GM13976 (cell line): ENCODE measurements at regions not wholly inside any gene's neighbourhood (a gene's known extent, or its start where the extent isn't known, plus 50 kb on each side); places are given as distances from the start of the nearest gene placed in this dataset.

ENCODE experiments used
- DNase-seq: peaks from one replicate; pipeline ENCODE4 v3.0.0; 2012; ENCODE audit warnings: low spot score
- in situ Hi-C: fragments of 300-500 bp; cut with MboI; formaldehyde crosslinking; loops from one replicate; pipeline ENCODE4 v1.12.0; 2022; ENCODE audit warnings: low sequenced_read_pairs, mixed read lengths, inconsistent platforms; ENCODE audit not compliant: unreplicated experiment
- TF ChIP-seq, protein P1 (sequence below): IDR thresholded peaks from 2 replicates; pipeline ENCODE4 v1.5.1; 2012; ENCODE audit warnings: borderline replicate concordance, mild to moderate bottlenecking; ENCODE audit not compliant: insufficient read depth; ENCODE audit errors: extremely low read depth, missing control alignments, control extremely low read depth

DNA sequence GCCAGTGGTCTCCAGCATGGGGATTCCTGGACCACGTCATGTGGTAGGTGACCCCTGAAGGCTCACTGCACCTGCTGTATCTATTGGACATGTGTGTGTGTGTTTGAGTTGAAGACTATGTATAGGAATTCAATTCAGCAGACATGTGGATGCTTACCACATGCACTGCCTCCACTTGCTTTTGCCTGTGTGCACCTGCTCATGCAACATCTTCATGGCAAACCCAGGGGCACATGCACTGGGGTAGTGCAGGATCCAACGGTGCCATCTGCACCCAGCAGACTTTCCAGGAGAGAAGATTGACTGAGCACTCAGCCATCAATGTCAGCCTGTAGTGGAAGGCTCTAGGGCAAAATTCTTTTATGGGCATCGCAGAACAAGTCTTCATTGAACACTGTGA is 299.4 kb downstream of the CDH26 start:
- in situ Hi-C loops = no loop called here
- TF ChIP-seq, protein P1, sequence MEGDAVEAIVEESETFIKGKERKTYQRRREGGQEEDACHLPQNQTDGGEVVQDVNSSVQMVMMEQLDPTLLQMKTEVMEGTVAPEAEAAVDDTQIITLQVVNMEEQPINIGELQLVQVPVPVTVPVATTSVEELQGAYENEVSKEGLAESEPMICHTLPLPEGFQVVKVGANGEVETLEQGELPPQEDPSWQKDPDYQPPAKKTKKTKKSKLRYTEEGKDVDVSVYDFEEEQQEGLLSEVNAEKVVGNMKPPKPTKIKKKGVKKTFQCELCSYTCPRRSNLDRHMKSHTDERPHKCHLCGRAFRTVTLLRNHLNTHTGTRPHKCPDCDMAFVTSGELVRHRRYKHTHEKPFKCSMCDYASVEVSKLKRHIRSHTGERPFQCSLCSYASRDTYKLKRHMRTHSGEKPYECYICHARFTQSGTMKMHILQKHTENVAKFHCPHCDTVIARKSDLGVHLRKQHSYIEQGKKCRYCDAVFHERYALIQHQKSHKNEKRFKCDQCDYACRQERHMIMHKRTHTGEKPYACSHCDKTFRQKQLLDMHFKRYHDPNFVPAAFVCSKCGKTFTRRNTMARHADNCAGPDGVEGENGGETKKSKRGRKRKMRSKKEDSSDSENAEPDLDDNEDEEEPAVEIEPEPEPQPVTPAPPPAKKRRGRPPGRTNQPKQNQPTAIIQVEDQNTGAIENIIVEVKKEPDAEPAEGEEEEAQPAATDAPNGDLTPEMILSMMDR = no peak
- DNase-seq = no peak

- TF ChIP-seq, protein P1 = no peak
- in situ Hi-C loops = no loop called here
- no peak for DNase-seq
Observed at GRCh38 chr20:60258255-60258863, 300.1 kb downstream of the CDH26 start.

- TF ChIP-seq, protein P1 = no peak
- DNase-seq = no peak
- in situ Hi-C loops = no loop called here
Observed at GRCh38 chr20:60261333-60261732, 303.1 kb downstream of the CDH26 start.

DNA sequence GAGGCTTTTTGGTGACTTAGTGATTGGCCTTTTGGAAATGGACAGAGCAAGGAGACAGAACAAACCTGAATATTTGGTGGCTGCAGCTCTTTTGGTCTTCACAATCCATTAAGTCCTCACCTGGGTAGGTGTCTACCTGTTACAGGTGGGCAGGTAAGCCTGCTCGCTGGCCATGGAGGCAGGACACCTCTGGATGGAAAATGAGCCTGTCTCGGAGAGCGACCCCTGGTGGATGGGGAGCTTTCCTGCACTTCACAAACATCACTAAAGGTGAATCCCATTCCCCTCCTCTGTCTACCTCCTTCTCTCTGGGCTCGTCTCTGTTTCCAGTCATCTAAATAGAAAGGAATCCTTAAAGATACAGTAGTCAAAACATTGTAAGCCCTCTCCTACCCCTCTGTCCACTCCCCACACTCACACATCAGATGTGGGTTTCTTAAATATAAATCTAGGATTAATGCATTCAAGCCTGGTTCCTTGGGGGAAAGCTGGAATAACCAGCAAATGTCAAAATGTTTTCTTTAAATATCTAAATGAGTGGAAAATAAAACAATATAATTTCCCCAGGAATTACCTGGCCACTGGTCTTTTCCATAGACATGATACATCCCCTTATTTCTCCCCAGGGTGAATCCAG is 304.9 kb downstream of the CDH26 start:
- TF ChIP-seq, protein P1 = peak; percentile 65
- in situ Hi-C loops = no loop called here
- DNase-seq = peak; percentile 62

- no peak for DNase-seq
- in situ Hi-C loops = no loop called here
- TF ChIP-seq, protein P1 = no peak
Observed at GRCh38 chr20:60263725-60264709, 305.8 kb downstream of the CDH26 start.

DNA sequence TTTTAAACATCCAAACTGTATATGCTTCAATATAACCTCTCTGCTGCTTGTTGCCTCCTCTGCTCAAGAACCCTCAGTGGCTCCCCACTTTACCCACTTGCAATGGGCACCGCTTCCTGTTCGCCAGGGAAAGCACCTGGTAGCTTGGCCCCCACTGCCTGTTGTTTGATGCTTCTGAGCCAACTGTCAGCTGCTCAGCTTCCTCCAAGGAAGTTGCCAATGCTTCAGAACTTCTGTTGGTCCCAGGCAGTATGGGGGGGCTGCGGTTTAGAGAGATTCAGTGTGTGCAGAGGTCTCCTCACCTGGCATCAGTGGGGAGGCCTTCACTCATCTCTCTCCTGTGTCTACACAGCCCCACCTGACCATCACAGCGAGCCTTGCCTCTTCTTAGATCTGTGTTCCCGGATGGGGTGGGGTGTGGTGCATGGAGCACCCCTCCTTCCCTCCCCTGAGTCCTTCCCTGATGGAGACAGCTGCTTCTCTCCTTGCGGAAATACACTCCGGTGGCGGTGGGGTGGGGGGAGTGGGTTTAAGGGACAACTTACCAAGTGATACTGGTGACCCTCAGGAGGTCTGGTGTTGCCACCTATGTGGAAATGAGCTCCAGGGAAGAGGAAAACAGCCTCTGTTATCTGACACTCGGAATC is 308.1 kb downstream of the CDH26 start:
- no peak for DNase-seq
- TF ChIP-seq, protein P1 = no peak
- in situ Hi-C loops = no loop called here
